ENCODE measurements at regions not wholly inside any gene's neighbourhood (a gene's known extent, or its start where the extent isn't known, plus 50 kb on each side); places are given as distances from the start of the nearest gene placed in this dataset.

- TF ChIP-seq CTCF (conservative IDR thresholded peaks at IDR 0.05; ENCODE audit: low read depth, low read length), result no peak
- no peak for DNase-seq (ENCODE audit: low read depth)
- no peak overlapping the region for H3K4me3 ChIP-seq (ENCODE audit: low read length)
These were observed 200.9 kb upstream of the PAPPA start for GRCh38 chr9:115952430-115953292.

GRCh38 chr9:115956371-115956770 is 197.2 kb upstream of the PAPPA start:
- no peak for TF ChIP-seq CTCF (conservative IDR thresholded peaks at IDR 0.05; ENCODE audit: low read depth, low read length)
- no peak overlapping the region for H3K4me3 ChIP-seq (ENCODE audit: low read length)
- DNase-seq (ENCODE audit: low read depth), result no peak

- no peak for DNase-seq (ENCODE audit: low read depth)
- no peak for TF ChIP-seq CTCF (conservative IDR thresholded peaks at IDR 0.05; ENCODE audit: low read depth, low read length)
- H3K4me3 ChIP-seq (ENCODE audit: low read length), result no peak overlapping the region
These were observed 196.0 kb upstream of the PAPPA start for GRCh38 chr9:115957585-115957984.

GRCh38 chr9:115964710-115965347 is 188.8 kb upstream of the PAPPA start:
- no peak for TF ChIP-seq CTCF (conservative IDR thresholded peaks at IDR 0.05; ENCODE audit: low read depth, low read length)
- no peak for DNase-seq (ENCODE audit: low read depth)
- no peak overlapping the region for H3K4me3 ChIP-seq (ENCODE audit: low read length)

- no peak for DNase-seq (ENCODE audit: low read depth)
- H3K4me3 ChIP-seq (ENCODE audit: low read length), result no peak overlapping the region
- no peak for TF ChIP-seq CTCF (conservative IDR thresholded peaks at IDR 0.05; ENCODE audit: low read depth, low read length)
These were observed 186.9 kb upstream of the PAPPA start for GRCh38 chr9:115966660-115967059.

GRCh38 chr9:115969096-115969495 is 184.5 kb upstream of the PAPPA start:
- DNase-seq (ENCODE audit: low read depth), result no peak
- no peak for TF ChIP-seq CTCF (conservative IDR thresholded peaks at IDR 0.05; ENCODE audit: low read depth, low read length)

GRCh38 chr9:115972362-115972761 is 181.2 kb upstream of the PAPPA start:
- H3K4me3 ChIP-seq (ENCODE audit: low read length), result no peak overlapping the region
- TF ChIP-seq CTCF (conservative IDR thresholded peaks at IDR 0.05; ENCODE audit: low read depth, low read length), result no peak
- peak; percentile 51 for DNase-seq (ENCODE audit: low read depth)

More at GRCh38 chr9:115969096-115969495, 184.5 kb upstream of the PAPPA start:
- no peak overlapping the region for H3K4me3 ChIP-seq (ENCODE audit: low read length)

All from retinal pigment epithelial cell (primary cell).